HG03039 (cell line): ENCODE measurements at regions not wholly inside any gene's neighbourhood (a gene's known extent, or its start where the extent isn't known, plus 50 kb on each side); places are given as distances from the start of the nearest gene placed in this dataset.
"Not testable (repeated sequence)": the region's sequence is repeated elsewhere in the genome, so short reads cannot be mapped to it uniquely, and the experiment has no call there.

Experiments used
- ATAC-seq: cut with Tn5 transposase; IDR thresholded peaks from one replicate; pipeline ENCODE4 v1.9.1; 2021; ENCODE audit warnings: mild to moderate bottlenecking, moderate library complexity; ENCODE audit not compliant: unreplicated experiment

GRCh38 chr9:126166291-126166690 lies 160.3 kb upstream of the MVB12B start:
- ATAC-seq: no peak

GRCh38 chr9:126166866-126167265 lies 159.8 kb upstream of the MVB12B start:
- ATAC-seq: no peak

GRCh38 chr9:126169736-126170135 lies 156.9 kb upstream of the MVB12B start:
- ATAC-seq: no peak

GRCh38 chr9:126170286-126170823 lies 156.3 kb upstream of the MVB12B start:
- ATAC-seq: no peak

- no peak for ATAC-seq
These were observed 155.0 kb upstream of the MVB12B start for GRCh38 chr9:126171641-126172040.

- no peak for ATAC-seq
These were observed 153.2 kb upstream of the MVB12B start for GRCh38 chr9:126173401-126173800.

- ATAC-seq: no peak
These were observed 152.7 kb upstream of the MVB12B start for GRCh38 chr9:126173929-126174328.

GRCh38 chr9:126183266-126183665 lies 143.4 kb upstream of the MVB12B start:
- no peak for ATAC-seq

- ATAC-seq: not testable (repeated sequence)
These were observed 135.6 kb upstream of the MVB12B start for GRCh38 chr9:126190994-126191393.

GRCh38 chr9:126198854-126199253 lies 127.8 kb upstream of the MVB12B start:
- ATAC-seq: no peak

- no peak for ATAC-seq
These were observed 123.3 kb upstream of the MVB12B start for GRCh38 chr9:126203313-126203712.

GRCh38 chr9:126204197-126204596 lies 122.4 kb upstream of the MVB12B start:
- no peak for ATAC-seq

- ATAC-seq: no peak
These were observed 121.9 kb upstream of the MVB12B start for GRCh38 chr9:126204708-126205225.

GRCh38 chr9:126205265-126205664 lies 121.4 kb upstream of the MVB12B start:
- no peak for ATAC-seq

GRCh38 chr9:126205845-126206498 lies 120.7 kb upstream of the MVB12B start:
- no peak for ATAC-seq

- no peak for ATAC-seq
These were observed 119.4 kb upstream of the MVB12B start for GRCh38 chr9:126207256-126207655.

GRCh38 chr9:126208216-126208758 lies 118.3 kb upstream of the MVB12B start:
- ATAC-seq: no peak

GRCh38 chr9:126211441-126212074 lies 115.1 kb upstream of the MVB12B start:
- no peak for ATAC-seq

- no peak for ATAC-seq
These were observed 111.1 kb upstream of the MVB12B start for GRCh38 chr9:126215486-126215885.

GRCh38 chr9:126216826-126217225 lies 109.8 kb upstream of the MVB12B start:
- ATAC-seq: no peak

GRCh38 chr9:126217250-126217653 lies 109.4 kb upstream of the MVB12B start:
- no peak for ATAC-seq

GRCh38 chr9:126217797-126218196 lies 108.8 kb upstream of the MVB12B start:
- no peak for ATAC-seq
